GM23338 (cell line): ENCODE measurements at regions not wholly inside any gene's neighbourhood (a gene's known extent, or its start where the extent isn't known, plus 50 kb on each side); places are given as distances from the start of the nearest gene placed in this dataset.

ENCODE experiments used
- ATAC-seq: fragments of 200-7000 bp; cut with Tn5 transposase; 3 replicates; pipeline ENCODE4 v1.9.1; 2020
- DNase-seq: peaks from one replicate; pipeline ENCODE4 v3.0.0-alpha.2; 2015; ENCODE audit warnings: low spot score
- H2AFZ ChIP-seq: fragments of 200-600 bp; sonication (generic); 2 replicates; pipeline ENCODE4 v1.8.0; 2016; ENCODE audit warnings: antibody characterized with exemption, mild to moderate bottlenecking, moderate library complexity
- H3F3A ChIP-seq: fragments of 200-600 bp; sonication (generic); replicated peaks from 2 replicates; pipeline ENCODE4 v1.8.0; 2017; ENCODE audit warnings: antibody characterized with exemption, mixed run types, low read depth
- H3K27ac ChIP-seq: fragments of 200-600 bp; sonication (generic); 2 replicates; pipeline ENCODE4 v1.6.1; 2016; ENCODE audit warnings: low read depth
- H3K27me3 ChIP-seq: fragments of 200-600 bp; sonication (generic); 2 replicates; pipeline ENCODE4 v1.8.0; 2016; ENCODE audit warnings: mild to moderate bottlenecking, mixed run types, moderate library complexity; ENCODE audit not compliant: insufficient read depth
- H3K36me3 ChIP-seq: fragments of 200-600 bp; sonication (generic); 2 replicates; pipeline ENCODE4 v1.8.0; 2016; ENCODE audit warnings: mild to moderate bottlenecking; ENCODE audit not compliant: insufficient read depth
- H3K4me1 ChIP-seq: fragments of 200-600 bp; sonication (generic); 2 replicates; pipeline ENCODE4 v1.8.0; 2016; ENCODE audit warnings: mild to moderate bottlenecking, moderate library complexity; ENCODE audit not compliant: insufficient read depth
- H3K4me2 ChIP-seq: fragments of 200-600 bp; sonication (generic); 2 replicates; pipeline ENCODE4 v1.7.1; 2017; ENCODE audit warnings: mixed run types
- H3K4me3 ChIP-seq: fragments of 200-600 bp; sonication (generic); 2 replicates; pipeline ENCODE4 v1.6.1; 2016; ENCODE audit warnings: mixed run types
- H3K79me2 ChIP-seq: fragments of 200-600 bp; sonication (generic); replicated peaks from 2 replicates; pipeline ENCODE4 v1.8.0; 2017; ENCODE audit warnings: mild to moderate bottlenecking; ENCODE audit not compliant: insufficient read depth
- H3K9me2 ChIP-seq: fragments of 200-600 bp; sonication (generic); 2 replicates; pipeline ENCODE4 v1.8.0; 2017; ENCODE audit not compliant: insufficient read depth
- H4K20me1 ChIP-seq: fragments of 200-600 bp; sonication (generic); replicated peaks from 2 replicates; pipeline ENCODE4 v1.8.0; 2017; ENCODE audit warnings: mild to moderate bottlenecking; ENCODE audit not compliant: insufficient read depth
- H3K27ac Mint-ChIP-seq: 2 replicates; pipeline ENCODE4 v1.8.0; 2020; ENCODE audit warnings: inconsistent platforms, mild to moderate bottlenecking, moderate library complexity, mixed read lengths
- H3K27me3 Mint-ChIP-seq: 3 replicates; pipeline ENCODE4 v1.8.0; 2022; ENCODE audit warnings: low read depth, mild to moderate bottlenecking, moderate library complexity, mixed read lengths, inconsistent platforms; ENCODE audit not compliant: insufficient read depth, poor library complexity
- H3K36me3 Mint-ChIP-seq: 3 replicates; pipeline ENCODE4 v1.8.0; 2021; ENCODE audit warnings: low read depth, mild to moderate bottlenecking, inconsistent platforms, moderate library complexity, mixed read lengths
- H3K4me1 Mint-ChIP-seq: 3 replicates; pipeline ENCODE4 v1.8.0; 2020; ENCODE audit warnings: mild to moderate bottlenecking, inconsistent platforms, mixed read lengths
- H3K4me3 Mint-ChIP-seq: 3 replicates; pipeline ENCODE4 v1.8.0; 2021; ENCODE audit warnings: moderate library complexity, mild to moderate bottlenecking, inconsistent platforms, mixed read lengths
- H3K9me3 Mint-ChIP-seq: 3 replicates; pipeline ENCODE4 v1.8.0; 2020; ENCODE audit warnings: moderate library complexity, mild to moderate bottlenecking, inconsistent platforms, mixed read lengths
- CREB1 ChIP-seq: fragments of 250-450 bp; sonication (Bioruptor Pico); IDR thresholded peaks from 2 replicates; pipeline ENCODE4 v1.5.0; 2020; ENCODE audit warnings: low read depth, mild to moderate bottlenecking, moderate library complexity
- ETS1 ChIP-seq: IDR thresholded peaks from 2 replicates; pipeline ENCODE4 v1.6.1; 2016; ENCODE audit warnings: antibody characterized with exemption
- EZH2 ChIP-seq: fragments of 200-600 bp; sonication (generic); IDR thresholded peaks from one replicate; pipeline ENCODE4 v1.8.0; 2017; ENCODE audit warnings: antibody characterized with exemption, mild to moderate bottlenecking, low read depth; ENCODE audit not compliant: unreplicated experiment
- EZH2phosphoT487 ChIP-seq: fragments of 200-600 bp; sonication (generic); IDR thresholded peaks from one replicate; pipeline ENCODE4 v1.8.1; 2018; ENCODE audit warnings: antibody characterized with exemption; ENCODE audit not compliant: unreplicated experiment
- JUNB ChIP-seq: IDR thresholded peaks from one replicate; pipeline ENCODE4 v1.6.1; 2016; ENCODE audit warnings: antibody characterized with exemption; ENCODE audit not compliant: unreplicated experiment
- NANOG ChIP-seq: IDR thresholded peaks from 2 replicates; pipeline ENCODE4 v1.6.1; 2016; ENCODE audit warnings: antibody characterized with exemption, borderline replicate concordance
- POLR2AphosphoS5 ChIP-seq: IDR thresholded peaks from 2 replicates; pipeline ENCODE4 v1.6.1; 2016; ENCODE audit warnings: antibody characterized with exemption, low read depth
- STAT1 ChIP-seq: IDR thresholded peaks from one replicate; pipeline ENCODE4 v1.6.1; 2016; ENCODE audit warnings: antibody characterized with exemption; ENCODE audit not compliant: unreplicated experiment
- ZNF114 ChIP-seq: fragments of 250-450 bp; sonication (Bioruptor Pico); IDR thresholded peaks from 2 replicates; pipeline ENCODE4 v1.5.0; 2020; ENCODE audit warnings: mild to moderate bottlenecking, moderate library complexity
- ZNF331 ChIP-seq: fragments of 250-450 bp; sonication (Bioruptor Pico); IDR thresholded peaks from 2 replicates; pipeline ENCODE4 v1.5.0; 2020; ENCODE audit warnings: low read depth, mild to moderate bottlenecking, moderate library complexity
- ZNF462 ChIP-seq: fragments of 250-450 bp; sonication (Bioruptor Pico); IDR thresholded peaks from 2 replicates; pipeline ENCODE4 v1.5.0; 2020; ENCODE audit warnings: mild to moderate bottlenecking, moderate library complexity
- TF ChIP-seq, protein P1 (sequence below), 2 experiments: fragments of 200-600 bp in 1 of 2; sonication (generic) in 1 of 2; conservative IDR thresholded peaks; 2 replicates each; pipeline versions ENCODE4 v1.5.1 to v1.6.1; 2016 to 2017; ENCODE audit warnings: antibody characterized with exemption in 2 of 2, low read depth in 2 of 2, mild to moderate bottlenecking in 2 of 2, moderate library complexity in 1 of 2
- TF ChIP-seq, protein P2 (sequence below): IDR thresholded peaks from one replicate; pipeline ENCODE4 v1.6.1; 2018; ENCODE audit warnings: antibody characterized with exemption; ENCODE audit not compliant: unreplicated experiment

GRCh38 chr16:80014241-80014939 is 413.9 kb upstream of the MAF start:
- H3K27ac Mint-ChIP-seq, result no peak overlapping the region
- Histone ChIP-seq H3K27me3 (no peaks in the 10 kb centered on the region), H3K4me3 (no peak overlapping the region), H3K4me2 (no peak overlapping the region), H3K4me1 (no peaks in the 10 kb centered on the region), H2AFZ (no peak overlapping the region), H3K36me3 (no peaks in the 10 kb centered on the region), H3K27ac (no peak overlapping the region), H3F3A (no peaks in the 10 kb centered on the region), H3K9me2 (peaks cover 12% of the 10 kb centered on the region; the same call in 1 of the 2 replicates), H3K79me2 (no peaks in the 10 kb centered on the region), H4K20me1 (no peaks in the 10 kb centered on the region)
- no peak for TF ChIP-seq EZH2
- no peak for TF ChIP-seq ZNF462 (CRISPR knock-in tag)
- TF ChIP-seq EZH2phosphoT487, result no peak
- no peak for TF ChIP-seq POLR2AphosphoS5
- TF ChIP-seq, protein P1, sequence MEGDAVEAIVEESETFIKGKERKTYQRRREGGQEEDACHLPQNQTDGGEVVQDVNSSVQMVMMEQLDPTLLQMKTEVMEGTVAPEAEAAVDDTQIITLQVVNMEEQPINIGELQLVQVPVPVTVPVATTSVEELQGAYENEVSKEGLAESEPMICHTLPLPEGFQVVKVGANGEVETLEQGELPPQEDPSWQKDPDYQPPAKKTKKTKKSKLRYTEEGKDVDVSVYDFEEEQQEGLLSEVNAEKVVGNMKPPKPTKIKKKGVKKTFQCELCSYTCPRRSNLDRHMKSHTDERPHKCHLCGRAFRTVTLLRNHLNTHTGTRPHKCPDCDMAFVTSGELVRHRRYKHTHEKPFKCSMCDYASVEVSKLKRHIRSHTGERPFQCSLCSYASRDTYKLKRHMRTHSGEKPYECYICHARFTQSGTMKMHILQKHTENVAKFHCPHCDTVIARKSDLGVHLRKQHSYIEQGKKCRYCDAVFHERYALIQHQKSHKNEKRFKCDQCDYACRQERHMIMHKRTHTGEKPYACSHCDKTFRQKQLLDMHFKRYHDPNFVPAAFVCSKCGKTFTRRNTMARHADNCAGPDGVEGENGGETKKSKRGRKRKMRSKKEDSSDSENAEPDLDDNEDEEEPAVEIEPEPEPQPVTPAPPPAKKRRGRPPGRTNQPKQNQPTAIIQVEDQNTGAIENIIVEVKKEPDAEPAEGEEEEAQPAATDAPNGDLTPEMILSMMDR (conservative IDR thresholded peaks at IDR 0.05; ENCODE audit: low read depth in 2 of 2), result no peak
- TF ChIP-seq NANOG, result no peak
- TF ChIP-seq ZNF331 (CRISPR knock-in tag), result no peak
- no peak for TF ChIP-seq STAT1
- TF ChIP-seq CREB1 (CRISPR knock-in tag), result no peak
- no peak for TF ChIP-seq ETS1
- no peak for TF ChIP-seq JUNB
- TF ChIP-seq, protein P2, sequence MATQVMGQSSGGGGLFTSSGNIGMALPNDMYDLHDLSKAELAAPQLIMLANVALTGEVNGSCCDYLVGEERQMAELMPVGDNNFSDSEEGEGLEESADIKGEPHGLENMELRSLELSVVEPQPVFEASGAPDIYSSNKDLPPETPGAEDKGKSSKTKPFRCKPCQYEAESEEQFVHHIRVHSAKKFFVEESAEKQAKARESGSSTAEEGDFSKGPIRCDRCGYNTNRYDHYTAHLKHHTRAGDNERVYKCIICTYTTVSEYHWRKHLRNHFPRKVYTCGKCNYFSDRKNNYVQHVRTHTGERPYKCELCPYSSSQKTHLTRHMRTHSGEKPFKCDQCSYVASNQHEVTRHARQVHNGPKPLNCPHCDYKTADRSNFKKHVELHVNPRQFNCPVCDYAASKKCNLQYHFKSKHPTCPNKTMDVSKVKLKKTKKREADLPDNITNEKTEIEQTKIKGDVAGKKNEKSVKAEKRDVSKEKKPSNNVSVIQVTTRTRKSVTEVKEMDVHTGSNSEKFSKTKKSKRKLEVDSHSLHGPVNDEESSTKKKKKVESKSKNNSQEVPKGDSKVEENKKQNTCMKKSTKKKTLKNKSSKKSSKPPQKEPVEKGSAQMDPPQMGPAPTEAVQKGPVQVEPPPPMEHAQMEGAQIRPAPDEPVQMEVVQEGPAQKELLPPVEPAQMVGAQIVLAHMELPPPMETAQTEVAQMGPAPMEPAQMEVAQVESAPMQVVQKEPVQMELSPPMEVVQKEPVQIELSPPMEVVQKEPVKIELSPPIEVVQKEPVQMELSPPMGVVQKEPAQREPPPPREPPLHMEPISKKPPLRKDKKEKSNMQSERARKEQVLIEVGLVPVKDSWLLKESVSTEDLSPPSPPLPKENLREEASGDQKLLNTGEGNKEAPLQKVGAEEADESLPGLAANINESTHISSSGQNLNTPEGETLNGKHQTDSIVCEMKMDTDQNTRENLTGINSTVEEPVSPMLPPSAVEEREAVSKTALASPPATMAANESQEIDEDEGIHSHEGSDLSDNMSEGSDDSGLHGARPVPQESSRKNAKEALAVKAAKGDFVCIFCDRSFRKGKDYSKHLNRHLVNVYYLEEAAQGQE, result no peak
- no peak for TF ChIP-seq ZNF114 (CRISPR knock-in tag)
- no peak for DNase-seq
- H3K36me3 Mint-ChIP-seq, result no peaks in the 10 kb centered on the region
- no peak overlapping the region for H3K4me3 Mint-ChIP-seq
- no peak for ATAC-seq
- no peaks in the 10 kb centered on the region; the same call in 2 of the 3 replicates for H3K9me3 Mint-ChIP-seq
- H3K27me3 Mint-ChIP-seq, result no peaks in the 10 kb centered on the region
- no peaks in the 10 kb centered on the region for H3K4me1 Mint-ChIP-seq
